ENCODE measurements at regions not wholly inside any gene's neighbourhood (a gene's known extent, or its start where the extent isn't known, plus 50 kb on each side); places are given as distances from the start of the nearest gene placed in this dataset.

- Histone ChIP-seq H3K27ac (ENCODE audit: low read length, poor library complexity, severe bottlenecking) (peak overlapping the region; percentile 88), H3K79me1 (replicated peaks; ENCODE audit: low read length, poor library complexity, severe bottlenecking) (no peaks in the 10 kb centered on the region), H4K8ac (ENCODE audit: low read length) (peak overlapping the region; percentile 92), H2BK15ac (ENCODE audit: low read depth, poor library complexity, severe bottlenecking) (peak overlapping the region; percentile 98), H3K23ac (ENCODE audit: low read length in 2 of 2) (peak overlapping the region in 1 of 2 experiments; percentile 74), H3K9me3 (ENCODE audit: control insufficient read depth, low read length) (no peaks in the 10 kb centered on the region), H3K4me2 (ENCODE audit: low read length, poor library complexity, severe bottlenecking) (no peak overlapping the region), H3K36me3 (ENCODE audit: control insufficient read depth in 1 of 2, insufficient read depth in 2 of 2, low read depth in 1 of 2, low read length in 2 of 2) (no peaks in the 10 kb centered on the region), H3K4me3 (ENCODE audit: insufficient read depth in 1 of 2, low read depth in 1 of 2, low read length in 2 of 2) (no peak overlapping the region), H3K18ac (ENCODE audit: low read depth in 1 of 2, low read length in 2 of 2) (peak overlapping the region; percentile 63 to 97), H3K9ac (ENCODE audit: low read length) (peak overlapping the region; percentile 79), H2BK12ac (ENCODE audit: low read length in 2 of 2) (peak overlapping the region; percentile 99), H2BK5ac (ENCODE audit: low read depth, low read length, poor library complexity, severe bottlenecking) (no peak overlapping the region), H2BK120ac (ENCODE audit: low read depth, low read length) (peak overlapping the region; percentile 59), H2AFZ (ENCODE audit: low read depth, low read length) (no peak overlapping the region), H3K14ac (ENCODE audit: low read length in 2 of 2) (peak overlapping the region in 1 of 2 experiments; percentile 68), H4K91ac (ENCODE audit: low read length) (peak overlapping the region; percentile 98), H3K4me1 (ENCODE audit: control insufficient read depth, insufficient read depth, low read depth, low read length) (peaks cover 44% of the 10 kb centered on the region), H2AK5ac (ENCODE audit: low read length, severe bottlenecking) (peak overlapping the region; percentile 78), H3K4ac (ENCODE audit: low read depth in 1 of 2, low read length in 2 of 2) (peak overlapping the region; percentile 86 to 94), H3K27me3 (ENCODE audit: control insufficient read depth in 1 of 2, insufficient read depth in 1 of 2, low read length in 2 of 2) (no peaks in the 10 kb centered on the region)
- WGBS, result 14% methylated on average over 14 of the region's 14 CpGs
- DNase-seq, result peak; percentile 97
Observed at GRCh38 chr2:237201461-237202287, 116.0 kb downstream of the COPS8 start.

DNA sequence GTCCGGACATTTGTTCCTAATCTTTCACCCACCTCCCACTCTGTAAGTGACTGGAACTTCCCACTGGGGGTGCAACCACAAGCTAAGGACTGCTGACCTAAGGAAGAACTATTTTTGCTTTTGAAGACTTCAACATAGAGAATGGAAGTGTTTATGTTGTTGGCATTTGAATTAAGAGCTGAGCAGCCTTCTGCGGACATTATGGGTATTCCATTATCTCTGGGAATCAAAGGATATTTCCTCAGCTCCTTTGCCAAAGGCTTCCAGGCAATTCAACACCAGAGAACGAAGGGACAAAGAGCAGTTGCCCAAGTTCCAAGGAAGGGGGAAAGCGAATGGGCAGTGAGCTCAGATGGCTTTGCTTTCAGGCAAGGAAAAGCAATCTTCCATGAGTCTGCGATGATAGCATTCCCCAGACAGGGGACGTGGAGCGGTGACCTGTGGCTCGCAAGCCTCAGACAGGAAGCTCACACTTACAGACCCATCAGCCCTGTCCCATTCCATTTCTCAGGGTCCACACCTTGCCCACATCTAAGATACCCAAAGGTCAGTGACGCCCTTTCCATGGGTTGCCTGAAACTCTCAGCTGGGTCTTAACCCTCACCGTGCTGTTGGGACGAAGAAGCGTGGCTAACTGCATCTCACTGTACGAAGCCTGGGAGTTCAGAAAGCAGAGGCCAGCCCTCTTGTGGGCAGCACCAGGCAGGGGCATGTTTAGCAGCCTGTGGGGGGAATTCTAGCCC is 116.8 kb downstream of the COPS8 start:
- peak overlapping the region; percentile 86 to 88 for H3K18ac ChIP-seq (ENCODE audit: low read depth in 1 of 2, low read length in 2 of 2)
- H2BK5ac ChIP-seq (ENCODE audit: low read depth, low read length, poor library complexity, severe bottlenecking), result peak overlapping the region; percentile 25
- H3K4me3 ChIP-seq (ENCODE audit: insufficient read depth in 1 of 2, low read depth in 1 of 2, low read length in 2 of 2), result peak overlapping the region in 1 of 2 experiments; percentile 14
- no peak overlapping the region for H2AFZ ChIP-seq (ENCODE audit: low read depth, low read length)
- no peak for DNase-seq
- peak overlapping the region; percentile 95 to 96 for H3K4ac ChIP-seq (ENCODE audit: low read depth in 1 of 2, low read length in 2 of 2)
- peaks cover 39% of the 10 kb centered on the region for H3K4me1 ChIP-seq (ENCODE audit: control insufficient read depth, insufficient read depth, low read depth, low read length)
- H2BK12ac ChIP-seq (ENCODE audit: low read length in 2 of 2), result peak overlapping the region; percentile 78 to 91
- peak overlapping the region; percentile 42 for H2AK5ac ChIP-seq (ENCODE audit: low read length, severe bottlenecking)
- H3K4me2 ChIP-seq (ENCODE audit: low read length, poor library complexity, severe bottlenecking), result no peak overlapping the region
- no peaks in the 10 kb centered on the region for H3K79me1 ChIP-seq (replicated peaks; ENCODE audit: low read length, poor library complexity, severe bottlenecking)
- peak overlapping the region; percentile 96 for H2BK120ac ChIP-seq (ENCODE audit: low read depth, low read length)
- H3K9ac ChIP-seq (ENCODE audit: low read length), result peak overlapping the region; percentile 79
- WGBS, result 46% methylated on average over 13 of the region's 13 CpGs
- no peaks in the 10 kb centered on the region for H3K9me3 ChIP-seq (ENCODE audit: control insufficient read depth, low read length)
- H3K27me3 ChIP-seq (ENCODE audit: control insufficient read depth in 1 of 2, insufficient read depth in 1 of 2, low read length in 2 of 2), result no peaks in the 10 kb centered on the region
- peak overlapping the region in 1 of 2 experiments; percentile 81 for H3K23ac ChIP-seq (ENCODE audit: low read length in 2 of 2)
- H3K14ac ChIP-seq (ENCODE audit: low read length in 2 of 2), result peak overlapping the region in 1 of 2 experiments; percentile 90
- peak overlapping the region; percentile 91 for H4K91ac ChIP-seq (ENCODE audit: low read length)
- peak overlapping the region; percentile 88 for H3K27ac ChIP-seq (ENCODE audit: low read length, poor library complexity, severe bottlenecking)
- H2BK15ac ChIP-seq (ENCODE audit: low read depth, poor library complexity, severe bottlenecking), result peak overlapping the region; percentile 91
- no peaks in the 10 kb centered on the region for H3K36me3 ChIP-seq (ENCODE audit: control insufficient read depth in 1 of 2, insufficient read depth in 2 of 2, low read depth in 1 of 2, low read length in 2 of 2)
- H4K8ac ChIP-seq (ENCODE audit: low read length), result peak overlapping the region; percentile 88

GRCh38 chr2:237205043-237205541 is 119.4 kb downstream of the COPS8 start:
- Histone ChIP-seq H3K27me3 (ENCODE audit: control insufficient read depth in 1 of 2, insufficient read depth in 1 of 2, low read length in 2 of 2) (no peaks in the 10 kb centered on the region), H4K91ac (ENCODE audit: low read length) (peak overlapping the region; percentile 23), H3K23ac (ENCODE audit: low read length in 2 of 2) (no peak overlapping the region), H3K36me3 (ENCODE audit: control insufficient read depth in 1 of 2, insufficient read depth in 2 of 2, low read depth in 1 of 2, low read length in 2 of 2) (no peaks in the 10 kb centered on the region), H3K14ac (ENCODE audit: low read length in 2 of 2) (no peak overlapping the region), H2BK120ac (ENCODE audit: low read depth, low read length) (peak overlapping the region; percentile 2), H2AK5ac (ENCODE audit: low read length, severe bottlenecking) (no peak overlapping the region), H2BK12ac (ENCODE audit: low read length in 2 of 2) (peak overlapping the region; percentile 44 to 87), H2AFZ (ENCODE audit: low read depth, low read length) (no peak overlapping the region), H3K4me3 (ENCODE audit: insufficient read depth in 1 of 2, low read depth in 1 of 2, low read length in 2 of 2) (no peak overlapping the region), H3K9me3 (ENCODE audit: control insufficient read depth, low read length) (no peaks in the 10 kb centered on the region), H3K4me2 (ENCODE audit: low read length, poor library complexity, severe bottlenecking) (no peak overlapping the region), H3K79me1 (replicated peaks; ENCODE audit: low read length, poor library complexity, severe bottlenecking) (no peaks in the 10 kb centered on the region), H3K4me1 (ENCODE audit: control insufficient read depth, insufficient read depth, low read depth, low read length) (peaks cover 41% of the 10 kb centered on the region), H3K9ac (ENCODE audit: low read length) (peak overlapping the region; percentile 27), H2BK5ac (ENCODE audit: low read depth, low read length, poor library complexity, severe bottlenecking) (no peak overlapping the region), H3K27ac (ENCODE audit: low read length, poor library complexity, severe bottlenecking) (peak overlapping the region; percentile 55), H3K4ac (ENCODE audit: low read depth in 1 of 2, low read length in 2 of 2) (peak overlapping the region in 1 of 2 experiments; percentile 67), H3K18ac (ENCODE audit: low read depth in 1 of 2, low read length in 2 of 2) (peak overlapping the region; percentile 63 to 79), H4K8ac (ENCODE audit: low read length) (peak overlapping the region; percentile 76), H2BK15ac (ENCODE audit: low read depth, poor library complexity, severe bottlenecking) (peak overlapping the region; percentile 60)
- no peak for DNase-seq
- WGBS, result 90% methylated on average over 8 of the region's 8 CpGs

GRCh38 chr2:237205561-237205971 is 119.9 kb downstream of the COPS8 start:
- peak overlapping the region; percentile 21 for H2AK5ac ChIP-seq (ENCODE audit: low read length, severe bottlenecking)
- H3K79me1 ChIP-seq (replicated peaks; ENCODE audit: low read length, poor library complexity, severe bottlenecking), result no peaks in the 10 kb centered on the region
- H3K4ac ChIP-seq (ENCODE audit: low read depth in 1 of 2, low read length in 2 of 2), result peak overlapping the region in 1 of 2 experiments; percentile 44
- no peak overlapping the region for H4K91ac ChIP-seq (ENCODE audit: low read length)
- no peak overlapping the region for H3K4me3 ChIP-seq (ENCODE audit: insufficient read depth in 1 of 2, low read depth in 1 of 2, low read length in 2 of 2)
- no peak overlapping the region for H2BK120ac ChIP-seq (ENCODE audit: low read depth, low read length)
- no peak overlapping the region for H3K14ac ChIP-seq (ENCODE audit: low read length in 2 of 2)
- H3K27ac ChIP-seq (ENCODE audit: low read length, poor library complexity, severe bottlenecking), result peak overlapping the region; percentile 55
- no peak overlapping the region for H2BK5ac ChIP-seq (ENCODE audit: low read depth, low read length, poor library complexity, severe bottlenecking)
- no peaks in the 10 kb centered on the region for H3K27me3 ChIP-seq (ENCODE audit: control insufficient read depth in 1 of 2, insufficient read depth in 1 of 2, low read length in 2 of 2)
- no peaks in the 10 kb centered on the region for H3K9me3 ChIP-seq (ENCODE audit: control insufficient read depth, low read length)
- peaks cover 39% of the 10 kb centered on the region for H3K4me1 ChIP-seq (ENCODE audit: control insufficient read depth, insufficient read depth, low read depth, low read length)
- H2AFZ ChIP-seq (ENCODE audit: low read depth, low read length), result no peak overlapping the region
- 88% methylated on average over 7 of the region's 8 CpGs for WGBS
- no peak overlapping the region for H3K4me2 ChIP-seq (ENCODE audit: low read length, poor library complexity, severe bottlenecking)
- H3K23ac ChIP-seq (ENCODE audit: low read length in 2 of 2), result no peak overlapping the region
- H3K9ac ChIP-seq (ENCODE audit: low read length), result peak overlapping the region; percentile 27
- H4K8ac ChIP-seq (ENCODE audit: low read length), result peak overlapping the region; percentile 76
- no peaks in the 10 kb centered on the region for H3K36me3 ChIP-seq (ENCODE audit: control insufficient read depth in 1 of 2, insufficient read depth in 2 of 2, low read depth in 1 of 2, low read length in 2 of 2)
- peak overlapping the region; percentile 44 to 87 for H2BK12ac ChIP-seq (ENCODE audit: low read length in 2 of 2)
- no peak overlapping the region for H2BK15ac ChIP-seq (ENCODE audit: low read depth, poor library complexity, severe bottlenecking)
- no peak for DNase-seq
- peak overlapping the region in 1 of 2 experiments; percentile 63 for H3K18ac ChIP-seq (ENCODE audit: low read depth in 1 of 2, low read length in 2 of 2)
